ENCODE measurements at regions not wholly inside any gene's neighbourhood (a gene's known extent, or its start where the extent isn't known, plus 50 kb on each side); places are given as distances from the start of the nearest gene placed in this dataset.

DNA sequence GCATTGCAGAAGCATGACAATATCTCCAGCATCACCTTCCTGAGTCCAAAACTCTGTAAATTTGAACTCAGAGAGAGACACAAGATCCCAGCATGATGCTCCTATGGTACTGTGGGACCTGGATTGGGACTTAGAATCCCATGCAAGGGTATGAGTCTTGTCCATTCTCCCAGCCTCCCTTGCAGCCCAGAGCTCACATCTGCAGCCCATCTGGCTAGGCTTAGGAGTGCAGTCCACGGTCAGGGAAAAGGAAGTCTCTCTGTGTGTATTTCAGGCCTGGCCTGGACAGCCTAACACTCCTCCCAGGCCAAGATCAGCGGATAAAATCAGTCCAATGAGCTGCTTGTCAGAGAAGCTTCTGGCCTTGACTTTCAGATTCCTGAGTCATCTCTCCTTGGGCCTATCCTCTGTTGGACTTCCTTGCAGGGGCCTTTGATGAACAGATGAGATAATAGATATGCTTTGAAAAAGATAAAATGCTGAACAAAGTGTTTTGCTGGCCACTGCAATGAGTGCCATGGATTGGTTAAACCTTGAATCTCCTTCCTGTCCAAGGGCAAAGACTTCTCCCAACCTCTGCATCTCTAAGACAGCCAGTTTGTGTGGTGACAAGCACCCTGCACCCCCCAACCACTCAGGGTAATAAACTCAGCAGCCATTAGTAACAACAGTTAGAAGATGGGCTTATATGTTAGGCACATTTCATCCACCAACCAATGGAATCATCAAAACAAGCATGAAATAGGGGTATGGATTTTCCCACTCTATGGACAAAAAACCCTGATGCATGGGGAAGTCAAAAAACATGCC lies 412.8 kb upstream of the TBX3 start:
- no peak for DNase-seq

DNA sequence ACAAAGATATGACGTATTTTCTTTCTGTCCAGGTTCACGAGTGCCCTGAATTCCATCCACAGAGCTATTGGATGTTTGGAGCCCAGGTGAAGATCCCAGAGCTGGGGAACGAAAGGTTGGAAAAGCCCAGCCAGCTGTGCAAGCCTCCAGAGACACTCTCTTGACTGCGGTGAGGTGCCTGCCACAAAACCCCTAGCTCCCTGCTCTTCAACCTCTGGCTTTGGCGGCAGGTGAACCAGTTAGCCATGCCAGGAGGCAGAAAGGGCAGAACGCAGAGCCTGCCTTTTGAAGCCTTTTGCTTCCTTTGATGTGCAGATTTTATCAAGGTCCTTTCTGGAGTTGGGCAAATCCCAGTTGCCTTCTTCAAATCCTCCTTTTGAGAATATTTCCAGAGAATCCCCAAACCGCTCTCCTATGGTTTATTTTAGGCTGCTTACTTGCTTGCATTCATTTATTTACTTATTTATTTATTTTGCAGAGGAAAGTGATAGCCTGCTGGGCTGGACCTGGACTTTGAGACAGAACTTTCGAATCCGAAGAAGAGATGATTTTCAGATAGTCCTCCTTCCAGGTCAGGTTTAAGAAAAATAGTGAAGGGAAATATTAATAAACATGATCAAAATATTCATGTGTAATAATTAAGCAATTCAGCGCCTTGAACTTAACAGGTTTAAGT lies 411.2 kb upstream of the TBX3 start:
- no peak for DNase-seq

DNA sequence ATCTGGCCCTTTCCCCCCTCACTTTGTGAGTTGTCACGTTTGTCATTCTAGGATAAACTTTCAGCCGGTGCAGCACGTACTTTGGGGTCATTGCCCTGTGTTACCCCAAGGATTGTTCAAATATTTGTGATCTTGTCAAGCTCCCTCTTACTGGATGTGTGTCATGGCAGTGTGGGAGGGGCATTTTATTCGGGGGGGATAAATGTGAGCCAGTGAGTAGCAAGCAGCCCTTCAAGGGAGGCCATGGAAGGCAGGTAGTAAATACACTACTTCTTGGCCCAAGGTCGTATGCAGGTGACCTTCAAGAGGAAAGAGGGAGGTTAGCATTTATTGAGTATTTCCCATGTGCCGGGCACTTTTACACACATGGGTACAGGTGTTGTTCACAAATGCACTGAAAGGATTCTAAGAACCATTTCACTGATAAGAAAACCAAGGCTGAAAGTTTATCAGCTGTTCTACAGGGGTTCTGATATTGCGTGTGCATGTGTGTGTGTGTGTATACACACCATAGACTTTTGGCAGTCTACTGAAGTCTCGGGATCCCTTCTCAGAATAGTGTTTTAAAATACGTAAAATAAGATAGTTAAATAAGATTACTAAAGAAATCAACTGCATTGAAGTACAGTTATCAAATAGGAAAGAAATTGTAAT lies 410.3 kb upstream of the TBX3 start:
- no peak for DNase-seq

DNA sequence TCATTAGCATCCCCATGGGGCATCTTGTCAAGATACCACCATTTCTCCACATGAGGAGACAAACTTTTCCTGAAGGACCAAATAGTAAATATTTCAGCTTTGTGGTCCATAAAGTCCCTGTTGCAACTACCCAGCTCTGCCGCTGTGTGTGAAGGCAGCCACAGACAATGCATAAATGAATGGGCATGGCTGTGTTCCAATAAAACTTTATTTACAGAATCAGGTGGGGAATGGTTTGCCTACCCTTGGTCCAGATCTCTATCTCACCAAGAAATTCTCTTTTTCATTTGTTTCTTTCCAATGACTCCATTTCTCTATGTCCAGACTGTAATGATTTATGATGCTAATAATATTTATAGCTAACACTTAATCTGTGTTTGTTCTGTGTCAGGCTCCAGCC lies 409.3 kb upstream of the TBX3 start:
- DNase-seq, result no peak

DNA sequence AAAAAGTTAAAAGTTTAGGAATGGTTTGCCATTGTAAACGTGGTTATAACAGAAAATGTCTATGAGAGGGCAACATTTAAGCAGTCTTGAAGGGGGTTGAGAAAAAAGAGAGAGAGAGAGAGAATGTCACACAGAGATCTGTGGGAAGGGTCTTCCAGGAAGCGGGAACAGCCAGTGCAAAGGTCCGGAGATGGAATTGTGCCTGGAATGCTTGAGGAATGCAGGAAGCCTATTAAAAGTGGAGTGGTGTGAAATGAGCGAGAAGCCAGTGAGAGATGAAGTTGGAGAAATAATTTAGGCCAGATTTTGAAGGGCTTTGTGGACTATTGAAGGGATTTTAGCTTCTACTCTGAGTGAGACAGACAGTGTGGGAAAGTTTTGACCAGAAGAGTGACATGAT lies 406.8 kb upstream of the TBX3 start:
- no peak for DNase-seq

DNA sequence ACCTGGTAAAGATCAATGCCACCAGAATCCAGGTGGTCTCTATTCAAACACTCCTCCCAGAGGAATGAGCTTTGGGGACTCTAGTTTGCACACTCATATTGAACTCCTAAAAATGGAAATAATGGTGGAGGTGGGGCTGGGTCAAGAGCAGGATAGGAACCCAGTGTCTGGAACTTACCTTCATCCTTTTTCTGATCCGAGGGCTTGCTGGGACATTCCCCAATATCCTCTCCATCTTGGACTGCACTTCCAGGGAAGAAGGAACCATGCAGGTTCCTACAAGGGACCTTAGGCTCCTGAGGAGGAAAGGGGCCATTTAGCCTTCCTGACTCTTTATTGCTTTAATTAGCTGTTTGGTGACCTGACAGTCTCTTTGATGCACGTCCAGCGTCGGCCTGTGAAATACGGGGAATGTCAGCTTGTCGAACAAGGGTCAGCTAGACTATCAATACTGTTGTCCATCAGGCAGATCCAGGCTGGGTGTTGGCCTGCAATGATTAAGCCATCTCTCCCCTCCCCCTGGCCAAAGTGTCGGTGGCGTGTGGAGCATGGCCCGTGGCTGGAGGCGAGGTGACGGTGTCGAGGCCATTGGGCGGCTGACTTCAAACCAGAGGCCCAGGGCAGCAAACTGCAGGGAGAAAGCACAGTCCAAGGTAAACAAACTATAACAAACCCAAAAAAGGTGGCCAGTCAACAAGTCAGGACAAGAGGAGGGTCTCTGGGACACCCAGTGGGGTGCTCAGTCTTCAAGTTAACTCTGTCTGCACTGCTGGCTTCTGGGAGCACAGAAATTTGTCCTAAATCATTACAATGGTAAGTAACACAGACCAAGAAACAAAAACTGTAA lies 405.2 kb upstream of the TBX3 start:
- no peak for DNase-seq

DNA sequence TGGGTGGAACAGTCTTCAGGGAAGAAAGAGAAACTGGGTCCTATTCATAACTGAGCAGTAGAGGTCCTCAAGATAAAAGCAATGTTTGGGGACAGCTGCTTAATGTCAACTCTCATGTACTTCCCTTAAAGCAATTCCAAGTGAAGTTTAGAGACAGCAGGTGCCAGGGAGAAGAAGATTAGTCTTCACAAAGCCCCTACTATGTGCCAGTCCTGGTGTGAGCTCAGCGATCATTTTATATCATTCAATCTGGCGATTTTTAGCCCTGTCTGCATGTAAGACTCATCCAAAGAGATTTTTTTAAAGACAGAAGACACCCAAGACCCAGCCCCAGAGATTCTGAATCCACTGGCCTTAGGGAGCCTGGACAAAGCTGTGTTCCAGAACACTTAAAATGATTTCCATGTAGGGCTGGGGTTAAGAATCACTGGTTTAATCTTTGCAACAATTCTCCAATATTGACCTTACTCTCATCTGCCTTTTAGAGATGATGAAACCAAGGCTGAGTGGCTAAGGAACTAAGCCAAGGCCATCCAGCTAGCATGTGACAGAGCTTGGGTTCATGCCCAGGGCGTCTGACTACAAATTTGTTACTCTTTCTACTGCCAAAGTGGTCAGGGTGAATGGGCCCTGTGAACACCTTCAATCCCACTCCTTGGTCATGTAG lies 404.5 kb upstream of the TBX3 start:
- DNase-seq, result no peak

DNA sequence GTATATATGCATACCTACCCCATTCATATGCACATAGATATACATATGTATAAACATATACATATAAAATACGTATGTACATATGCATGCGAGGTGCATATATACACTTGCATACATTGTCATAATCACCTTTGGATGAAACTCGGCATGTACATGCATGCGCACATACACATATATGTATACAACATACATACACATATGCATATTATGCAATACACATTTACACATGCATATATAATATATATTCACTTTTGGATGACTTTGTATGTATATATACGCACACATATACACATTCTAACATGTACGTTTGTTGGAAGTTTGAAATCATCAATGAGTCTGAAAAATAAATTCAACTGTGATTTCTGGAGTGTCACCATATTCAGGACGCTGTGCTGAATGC lies 401.6 kb upstream of the TBX3 start:
- DNase-seq, result no peak

DNA sequence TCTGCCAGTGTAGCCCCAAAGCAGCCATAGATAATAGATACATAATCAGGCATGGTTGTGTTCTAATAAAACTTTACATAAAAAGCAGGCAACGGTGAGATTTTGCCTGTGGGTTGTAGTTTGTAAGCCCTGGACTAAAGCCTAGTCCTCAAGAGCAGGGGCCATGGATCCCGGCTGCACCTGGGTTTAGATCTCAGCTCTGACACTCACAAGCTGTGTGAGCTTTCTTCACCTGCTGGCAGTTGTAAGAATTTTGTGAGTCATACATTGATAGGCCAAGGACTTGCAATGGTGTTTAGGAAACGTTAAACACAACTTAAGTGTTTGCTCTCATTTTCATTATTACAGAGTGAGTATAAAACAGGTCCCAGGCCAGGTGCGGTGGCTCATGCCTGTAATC lies 395.8 kb upstream of the TBX3 start:
- DNase-seq, result no peak

DNA sequence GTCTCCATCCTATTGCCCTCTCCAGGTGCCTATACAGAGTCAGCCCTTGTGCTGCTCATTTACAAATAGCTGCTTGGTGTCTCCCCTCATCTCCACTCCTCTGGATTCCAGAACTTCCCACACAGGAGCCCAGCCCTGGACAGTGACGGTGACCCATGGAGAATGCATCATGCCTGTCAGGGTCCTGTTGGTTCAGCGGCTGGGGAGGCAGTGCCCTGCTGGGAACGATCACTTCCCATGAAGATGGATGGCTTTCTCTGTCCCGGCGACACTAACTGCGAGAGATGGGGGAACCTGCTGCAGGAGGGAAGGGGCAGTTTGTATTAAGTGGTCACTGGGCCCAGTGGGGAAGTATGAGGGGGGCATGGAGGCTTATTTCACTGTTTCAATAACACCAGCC lies 395.0 kb upstream of the TBX3 start:
- DNase-seq, result no peak

DNA sequence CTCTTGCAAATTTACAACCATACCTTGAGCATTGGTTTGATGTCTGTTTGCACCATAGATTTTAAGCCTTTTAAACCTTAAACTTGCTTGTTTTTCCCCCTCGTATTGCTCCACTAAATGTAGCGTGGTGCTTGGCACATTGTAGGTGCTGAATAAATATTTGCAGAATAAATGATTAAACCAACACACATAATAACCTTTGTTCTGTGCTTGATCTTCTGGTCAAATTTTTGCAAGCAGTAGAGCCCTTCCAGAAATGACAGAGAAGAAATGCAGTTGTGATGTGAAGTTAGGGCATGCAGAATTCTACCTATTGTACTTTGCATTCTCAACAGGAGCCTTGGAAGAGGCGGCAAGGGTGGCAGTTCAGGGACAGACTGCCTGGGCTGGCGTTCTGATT lies 394.4 kb upstream of the TBX3 start:
- no peak for DNase-seq

DNA sequence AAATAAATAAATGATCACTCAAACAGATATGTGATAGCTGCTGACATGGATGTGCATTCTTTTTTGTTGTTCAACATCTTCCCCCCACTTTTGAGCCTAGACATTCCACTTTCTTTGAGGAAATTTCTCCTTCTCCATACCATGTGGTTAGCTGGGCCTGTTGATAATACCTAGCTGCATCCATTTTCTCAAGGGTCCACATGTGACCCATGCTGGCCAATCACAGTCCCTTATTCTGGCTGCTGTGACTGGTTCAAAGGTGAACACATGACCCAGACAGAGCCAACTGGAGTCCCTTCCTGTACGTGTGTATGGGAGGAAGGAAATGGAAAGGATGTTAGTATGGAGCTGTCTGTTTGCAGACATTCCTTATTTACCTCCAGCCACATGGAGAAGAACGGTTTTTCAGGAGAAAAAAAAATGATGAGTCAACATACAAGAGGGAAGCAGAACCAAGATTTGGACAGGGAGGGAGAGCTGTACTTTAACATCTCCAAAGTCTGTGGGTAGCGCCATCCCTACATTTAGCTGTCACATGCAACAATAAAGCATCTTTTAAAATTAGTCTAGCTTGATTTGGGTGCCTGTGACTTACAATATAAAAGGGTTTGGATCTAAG lies 391.7 kb upstream of the TBX3 start:
- no peak for DNase-seq

DNA sequence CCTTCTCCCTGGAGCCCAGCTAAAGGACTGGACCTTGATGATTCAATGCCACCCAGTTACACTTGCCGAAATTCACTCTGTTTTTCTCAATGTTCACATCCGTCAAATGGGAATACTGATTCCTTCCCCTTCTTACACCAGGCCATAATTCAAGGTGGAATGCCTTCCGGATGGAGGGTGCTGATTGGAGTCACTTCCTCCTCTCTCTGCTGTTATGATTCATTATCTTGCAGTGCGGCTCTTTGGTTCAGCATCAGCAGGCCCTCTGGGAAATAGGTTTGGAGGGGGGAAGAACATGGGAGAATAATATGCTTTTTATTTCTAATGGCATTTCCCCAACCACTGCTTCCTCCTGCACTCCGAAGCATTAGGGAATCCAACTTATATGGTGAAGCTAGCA lies 390.6 kb upstream of the TBX3 start:
- no peak for DNase-seq

DNA sequence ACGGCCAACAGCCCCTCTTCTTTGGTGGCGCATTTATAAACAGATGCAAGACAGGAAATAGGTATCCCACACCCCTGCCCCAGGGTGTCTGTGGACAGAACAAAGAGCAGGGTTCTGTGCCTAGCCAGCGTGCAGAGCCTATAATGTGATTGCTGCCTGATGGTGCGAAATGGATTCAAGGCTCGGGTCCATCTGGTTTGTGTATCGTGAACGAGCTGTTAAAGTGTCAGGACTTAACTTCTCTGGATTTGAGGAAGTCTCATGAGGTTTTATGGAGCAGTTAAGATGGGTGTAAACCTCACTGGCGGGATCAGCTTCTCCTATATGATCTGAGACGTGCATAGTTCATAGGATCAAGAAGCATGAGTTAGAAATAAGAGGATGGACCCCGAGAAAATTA lies 388.7 kb upstream of the TBX3 start:
- no peak for DNase-seq

DNA sequence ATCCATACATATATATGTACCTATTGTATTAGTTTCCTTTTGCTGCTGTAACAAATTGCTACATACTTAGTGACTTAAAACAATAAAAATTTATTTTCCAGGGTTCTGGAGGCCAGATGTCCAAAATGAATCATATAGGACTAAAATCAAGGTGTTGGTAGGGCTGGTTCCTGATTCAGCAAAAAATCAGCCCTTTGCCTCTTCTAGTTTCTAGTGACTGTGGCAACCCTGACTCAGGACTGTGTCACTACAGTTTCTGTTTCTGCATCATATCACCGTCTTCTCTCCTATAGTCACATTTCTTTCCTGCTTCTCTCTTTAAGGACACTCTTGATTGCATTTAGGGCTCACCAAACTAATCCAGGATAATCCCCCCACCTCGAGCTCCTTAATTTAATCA lies 386.3 kb upstream of the TBX3 start:
- no peak for DNase-seq

DNA sequence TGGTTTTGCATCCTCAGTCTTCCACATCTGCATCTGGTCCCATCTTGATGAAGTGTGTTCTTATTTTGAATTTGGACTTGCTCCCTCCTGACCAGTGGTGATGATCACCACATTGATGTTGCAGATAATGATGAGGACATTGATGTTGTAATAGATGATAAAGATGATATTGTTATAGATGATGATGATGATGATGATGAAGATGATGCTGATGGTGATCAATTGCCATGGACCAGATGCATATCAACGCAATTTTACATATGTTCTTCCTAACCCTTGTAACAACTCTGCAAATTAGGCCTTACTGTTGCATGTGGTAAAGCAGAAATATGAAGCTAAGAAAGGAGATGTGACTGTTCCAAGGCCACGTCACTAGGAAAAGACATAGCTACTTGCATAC lies 380.3 kb upstream of the TBX3 start:
- DNase-seq, result no peak

DNA sequence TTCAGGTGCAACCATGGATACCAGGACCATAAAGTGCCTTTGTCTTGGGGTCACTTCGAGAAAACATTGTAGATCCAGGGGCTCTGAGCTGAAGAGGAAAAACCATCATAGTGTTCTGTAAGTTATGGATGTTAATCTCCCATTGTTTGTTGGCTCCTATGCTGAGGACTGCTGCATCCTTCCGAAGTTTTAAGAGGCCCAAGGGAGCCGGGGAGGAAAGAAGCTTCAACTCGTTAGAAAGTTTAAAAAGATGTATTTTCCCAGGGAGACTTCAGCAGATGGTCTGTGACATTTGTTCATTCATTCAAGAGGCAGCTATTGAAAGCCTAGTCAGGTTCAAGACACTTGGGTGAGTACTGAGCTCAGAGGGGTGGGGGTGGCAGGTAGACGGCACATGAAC lies 378.8 kb upstream of the TBX3 start:
- no peak for DNase-seq

DNA sequence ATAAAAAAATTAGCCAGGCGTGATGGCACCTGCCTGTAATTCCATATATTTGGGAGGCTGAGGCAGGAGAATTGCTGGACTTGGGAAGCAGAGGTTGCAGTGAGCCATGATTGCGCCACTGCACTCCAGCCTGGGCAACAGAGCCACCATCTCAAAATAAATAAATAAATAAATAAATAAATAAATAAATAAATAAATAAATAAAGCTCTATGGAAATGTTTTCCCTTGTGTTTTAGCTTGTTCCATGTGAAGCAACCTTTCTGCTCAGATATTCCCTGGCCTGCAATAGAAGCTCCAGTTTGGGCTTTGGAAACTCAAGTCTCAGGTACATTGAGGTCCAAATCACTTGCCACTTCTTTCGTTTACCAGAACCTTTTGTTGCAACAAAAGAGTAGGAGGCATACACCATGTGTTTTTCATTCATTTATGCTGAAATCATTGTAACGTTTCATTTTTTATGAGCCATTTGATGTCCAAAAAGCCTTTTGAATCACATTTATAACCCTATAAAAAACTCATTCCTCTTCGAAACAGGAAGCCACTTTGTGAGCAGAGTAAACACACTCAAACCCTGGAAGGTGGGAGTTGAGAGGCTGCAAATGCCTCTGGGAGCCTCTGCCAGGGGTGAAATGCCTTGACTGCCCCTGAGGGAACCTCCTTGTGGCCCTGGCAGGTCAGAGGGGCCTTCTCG lies 376.6 kb upstream of the TBX3 start:
- no peak for DNase-seq

DNA sequence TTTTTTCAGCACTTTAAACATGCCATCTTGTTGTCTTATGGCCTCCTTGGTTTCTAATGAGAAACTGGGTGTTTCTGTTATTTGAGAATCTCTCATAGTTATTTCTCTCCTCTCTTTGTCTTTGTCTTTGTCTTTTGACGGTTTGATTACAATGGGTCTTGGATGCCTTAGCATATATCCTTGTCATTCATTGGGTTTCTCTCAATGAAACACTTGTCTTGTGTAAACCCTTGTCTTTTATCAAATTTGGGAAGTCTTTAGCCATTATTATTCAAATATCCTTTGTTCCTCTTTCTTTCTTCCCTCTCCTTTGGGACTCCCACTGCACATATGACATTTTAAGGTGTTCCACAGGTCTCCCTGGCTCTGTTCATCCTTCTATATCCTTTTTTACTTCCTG lies 373.5 kb upstream of the TBX3 start:
- no peak for DNase-seq

DNA sequence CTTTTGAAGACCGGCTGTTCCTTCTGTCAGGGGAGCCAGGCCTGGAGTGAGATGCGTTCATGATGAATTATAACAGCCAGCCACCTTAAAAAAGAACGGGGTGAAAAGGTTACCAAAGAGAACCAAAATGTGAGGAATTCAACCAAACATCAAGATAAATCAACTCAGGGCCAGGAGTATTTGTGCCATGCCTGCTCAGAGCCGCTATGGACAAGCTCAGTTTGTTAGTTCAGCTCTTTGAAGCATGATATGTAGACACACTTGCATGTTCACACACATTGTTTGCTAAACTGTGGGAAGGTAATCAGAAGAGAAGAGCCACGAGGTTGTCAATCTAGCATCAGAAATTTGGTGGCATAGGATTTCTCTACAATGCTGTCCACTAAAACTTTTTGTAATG lies 367.4 kb upstream of the TBX3 start:
- DNase-seq, result no peak

DNA sequence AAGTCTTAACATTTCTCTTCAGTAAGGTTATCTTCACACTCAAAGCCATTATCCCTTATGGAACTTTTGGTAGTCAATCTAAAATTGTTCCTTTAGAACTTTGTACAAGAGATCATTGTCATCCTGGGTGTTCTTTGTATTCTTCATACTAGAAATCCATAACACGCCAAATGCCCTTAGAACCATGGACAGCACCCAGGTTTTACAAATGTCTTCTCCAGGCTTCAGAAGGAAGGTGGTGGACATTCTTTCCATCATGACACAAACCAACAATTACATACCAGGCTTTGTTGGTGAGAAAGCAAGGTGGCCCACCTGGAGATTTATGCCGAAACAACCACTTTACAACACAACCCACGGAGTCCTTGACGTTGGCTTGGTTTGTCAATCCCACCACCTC lies 365.6 kb upstream of the TBX3 start:
- no peak for DNase-seq

DNA sequence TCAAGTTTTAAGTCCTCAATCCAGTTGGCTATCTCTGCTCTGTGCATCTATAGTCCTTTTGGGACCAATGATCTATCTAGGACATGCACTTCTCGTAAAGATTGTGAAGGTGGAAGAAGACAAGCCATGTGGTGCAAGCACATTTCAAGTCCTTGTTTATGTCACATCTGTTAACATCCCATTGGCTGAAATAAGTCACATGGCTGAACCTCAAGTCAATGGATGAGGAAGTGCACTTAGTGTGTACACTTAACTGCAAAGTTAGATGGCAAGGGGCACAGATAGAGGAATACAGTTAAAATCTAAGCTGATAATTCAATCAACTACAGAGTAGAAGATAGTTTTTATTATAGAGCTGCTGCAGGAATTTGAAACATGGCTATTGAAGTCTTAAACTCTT lies 362.8 kb upstream of the TBX3 start:
- DNase-seq, result no peak

Data from NCI-H2227 treated with DMSO at 0.1 percent for 48 hours (cell line).